HG02798 (cell line): ENCODE measurements at regions not wholly inside any gene's neighbourhood (a gene's known extent, or its start where the extent isn't known, plus 50 kb on each side); places are given as distances from the start of the nearest gene placed in this dataset.
"Not testable (repeated sequence)": the region's sequence is repeated elsewhere in the genome, so short reads cannot be mapped to it uniquely, and the experiment has no call there.

Source experiments
- ATAC-seq: cut with Tn5 transposase; IDR thresholded peaks from one replicate; pipeline ENCODE4 v1.9.1; 2021; ENCODE audit warnings: mild to moderate bottlenecking; ENCODE audit not compliant: unreplicated experiment, poor library complexity

GRCh38 chr2:44051593-44052347 is 56.0 kb upstream of the LRPPRC start:
- ATAC-seq: no peak

- ATAC-seq: no peak
Measured at GRCh38 chr2:44052584-44052983, 56.8 kb upstream of the LRPPRC start.

- no peak for ATAC-seq
Measured at GRCh38 chr2:44053052-44053451, 57.3 kb upstream of the LRPPRC start.

GRCh38 chr2:44053456-44053855 is 57.7 kb upstream of the LRPPRC start:
- no peak for ATAC-seq

GRCh38 chr2:44055229-44055628 is 59.4 kb upstream of the LRPPRC start:
- ATAC-seq: no peak

- no peak for ATAC-seq
Measured at GRCh38 chr2:44055664-44056063, 59.9 kb upstream of the LRPPRC start.

GRCh38 chr2:44056947-44057346 is 61.2 kb upstream of the LRPPRC start:
- ATAC-seq: no peak

GRCh38 chr2:44060286-44060685 is 64.5 kb upstream of the LRPPRC start:
- not testable (repeated sequence) for ATAC-seq

- no peak for ATAC-seq
Measured at GRCh38 chr2:44060990-44061389, 65.2 kb upstream of the LRPPRC start.

- ATAC-seq: no peak
Measured at GRCh38 chr2:44061469-44061868, 65.7 kb upstream of the LRPPRC start.

- ATAC-seq: no peak
Measured at GRCh38 chr2:44061876-44062275, 66.1 kb upstream of the LRPPRC start.

GRCh38 chr2:44063033-44063432 is 67.2 kb upstream of the LRPPRC start:
- ATAC-seq: no peak

- not testable (repeated sequence) for ATAC-seq
Measured at GRCh38 chr2:44064281-44064680, 68.5 kb upstream of the LRPPRC start.

GRCh38 chr2:44067012-44067790 is 71.4 kb upstream of the LRPPRC start:
- ATAC-seq: not testable (repeated sequence)

- not testable (repeated sequence) for ATAC-seq
Measured at GRCh38 chr2:44067791-44068181, 72.0 kb upstream of the LRPPRC start.

- ATAC-seq: no peak
Measured at GRCh38 chr2:44071454-44072046, 75.8 kb upstream of the LRPPRC start.

GRCh38 chr2:44073667-44074066 is 77.9 kb upstream of the LRPPRC start:
- ATAC-seq: not testable (repeated sequence)

GRCh38 chr2:44074795-44075194 is 79.0 kb upstream of the LRPPRC start:
- not testable (repeated sequence) for ATAC-seq

- no peak for ATAC-seq
Measured at GRCh38 chr2:44075541-44075940, 79.8 kb upstream of the LRPPRC start.

GRCh38 chr2:44077942-44078511 is 82.2 kb upstream of the LRPPRC start:
- no peak for ATAC-seq

GRCh38 chr2:44079686-44080085 is 83.9 kb upstream of the LRPPRC start:
- ATAC-seq: no peak
